IPS-20b (cell line): ENCODE measurements at regions not wholly inside any gene's neighbourhood (a gene's known extent, or its start where the extent isn't known, plus 50 kb on each side); places are given as distances from the start of the nearest gene placed in this dataset.

ENCODE experiments used
- H3K27ac ChIP-seq: one replicate; pipeline ENCODE4 v1.5.1; 2013; ENCODE audit warnings: low read length
- H3K27me3 ChIP-seq: 2 replicates; pipeline ENCODE4 v1.6.1; 2013; ENCODE audit warnings: mild to moderate bottlenecking, low read length, inconsistent platforms; ENCODE audit not compliant: insufficient read depth
- H3K36me3 ChIP-seq: 2 replicates; pipeline ENCODE4 v1.6.1; 2013; ENCODE audit warnings: low read depth, mild to moderate bottlenecking, inconsistent platforms, low read length, moderate library complexity; ENCODE audit not compliant: insufficient read depth
- H3K4me1 ChIP-seq: 2 replicates; pipeline ENCODE4 v1.6.1; 2013; ENCODE audit warnings: mild to moderate bottlenecking, control low read depth, inconsistent platforms, low read length, moderate library complexity; ENCODE audit not compliant: insufficient read depth
- H3K4me3 ChIP-seq: 2 replicates; pipeline ENCODE4 v1.5.1; 2013; ENCODE audit warnings: mild to moderate bottlenecking, low read length, inconsistent platforms
- H3K9ac ChIP-seq: 2 replicates; pipeline ENCODE4 v1.6.1; 2013; ENCODE audit warnings: low read depth, mild to moderate bottlenecking, inconsistent platforms, low read length, moderate library complexity
- H3K9me3 ChIP-seq: 2 replicates; pipeline ENCODE4 v1.6.1; 2013; ENCODE audit warnings: mild to moderate bottlenecking, low read depth, low read length, inconsistent platforms; ENCODE audit not compliant: insufficient read depth

DNA sequence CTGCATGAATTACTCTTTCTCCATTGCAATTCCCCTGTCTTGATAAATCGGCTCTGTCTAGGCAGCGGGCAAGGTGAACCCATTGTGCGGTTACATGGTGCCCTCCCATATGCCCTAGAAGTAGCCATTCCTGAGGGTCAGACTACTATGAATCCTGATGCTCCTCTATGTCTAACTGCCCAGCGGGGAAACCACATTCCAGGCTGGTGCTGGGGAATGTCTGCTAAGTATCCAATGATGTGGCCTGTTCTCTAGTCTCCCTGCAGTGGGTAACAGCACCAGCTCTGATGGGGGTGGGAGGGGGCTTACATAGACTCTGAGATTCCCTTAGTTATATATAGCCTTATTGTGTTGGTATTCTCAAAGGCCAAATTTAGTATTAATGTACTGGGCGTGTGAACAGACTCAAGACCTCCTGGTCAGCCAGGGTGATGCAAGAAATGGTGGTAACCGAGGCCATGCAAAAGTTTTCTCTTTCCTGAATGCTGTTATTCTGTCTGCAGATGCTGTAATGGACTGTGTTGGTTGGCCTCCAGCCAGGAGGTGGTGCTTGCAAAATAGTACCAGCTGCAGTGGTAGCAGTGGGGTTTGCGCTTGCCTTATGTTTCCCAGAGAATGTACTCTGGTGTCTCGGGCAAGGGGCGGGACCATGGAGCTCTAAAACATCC is 564.8 kb upstream of the SLITRK1 start:
- Histone ChIP-seq H3K27ac (no peak overlapping the region), H3K4me1 (no peaks in the 10 kb centered on the region), H3K27me3 (no peaks in the 10 kb centered on the region), H3K9me3 (no peaks in the 10 kb centered on the region), H3K9ac (no peak overlapping the region), H3K4me3 (no peak overlapping the region), H3K36me3 (no peaks in the 10 kb centered on the region)

DNA sequence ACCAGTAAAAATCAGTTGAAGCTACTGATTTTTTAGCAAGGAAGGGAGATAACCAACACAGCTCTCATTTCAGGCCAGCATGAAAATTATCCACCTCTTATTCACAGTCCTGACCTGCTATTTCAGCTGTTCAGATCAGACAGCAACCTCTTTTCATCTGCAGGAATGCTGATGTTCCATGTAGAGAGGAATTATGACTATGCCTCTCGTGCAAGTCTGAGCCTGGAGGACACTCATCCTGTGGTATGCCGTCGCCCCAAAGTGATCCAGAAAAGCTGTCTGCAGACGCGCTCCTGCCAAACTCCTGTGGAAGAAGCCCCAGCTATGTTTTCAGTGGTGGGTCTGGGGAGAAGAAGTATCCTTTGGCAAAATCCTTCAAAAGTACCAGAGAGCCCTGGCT is 563.5 kb upstream of the SLITRK1 start:
- Histone ChIP-seq H3K4me3 (no peak overlapping the region), H3K27me3 (no peaks in the 10 kb centered on the region), H3K27ac (no peak overlapping the region), H3K36me3 (no peaks in the 10 kb centered on the region), H3K4me1 (no peaks in the 10 kb centered on the region), H3K9ac (no peak overlapping the region), H3K9me3 (no peaks in the 10 kb centered on the region)

GRCh38 chr13:84443463-84443862 is 561.2 kb upstream of the SLITRK1 start:
- no peak overlapping the region for H3K9ac ChIP-seq
- H3K36me3 ChIP-seq, result no peaks in the 10 kb centered on the region
- H3K27ac ChIP-seq, result no peak overlapping the region
- no peaks in the 10 kb centered on the region for H3K4me1 ChIP-seq
- H3K4me3 ChIP-seq, result no peak overlapping the region
- H3K27me3 ChIP-seq, result no peaks in the 10 kb centered on the region
- no peaks in the 10 kb centered on the region for H3K9me3 ChIP-seq

GRCh38 chr13:84439108-84439507 is 556.8 kb upstream of the SLITRK1 start:
- Histone ChIP-seq H3K4me3 (no peak overlapping the region), H3K9me3 (no peaks in the 10 kb centered on the region), H3K9ac (no peak overlapping the region), H3K27me3 (no peaks in the 10 kb centered on the region), H3K4me1 (no peaks in the 10 kb centered on the region), H3K27ac (no peak overlapping the region), H3K36me3 (no peaks in the 10 kb centered on the region)

DNA sequence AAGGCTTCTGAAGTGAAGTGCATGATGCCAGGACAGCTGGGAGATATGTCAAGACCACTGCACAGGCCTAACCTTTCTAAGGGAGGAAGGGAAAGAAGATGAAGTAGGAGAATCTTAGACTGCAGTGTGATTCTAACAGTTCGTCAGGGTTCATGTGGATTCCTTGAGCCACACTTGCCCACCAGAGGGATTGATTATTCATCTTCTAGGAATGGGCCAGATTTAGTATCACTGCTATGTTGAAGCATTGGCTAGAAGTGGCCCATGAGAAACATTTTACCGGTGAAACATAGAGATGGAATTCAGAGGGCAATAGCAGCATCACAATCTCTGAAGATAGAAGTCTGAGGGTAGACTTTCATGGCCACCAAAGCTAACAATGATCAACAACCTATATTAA is 550.8 kb upstream of the SLITRK1 start:
- Histone ChIP-seq H3K4me1 (no peaks in the 10 kb centered on the region), H3K4me3 (no peak overlapping the region), H3K27me3 (no peaks in the 10 kb centered on the region), H3K9ac (no peak overlapping the region), H3K9me3 (no peaks in the 10 kb centered on the region), H3K36me3 (no peaks in the 10 kb centered on the region), H3K27ac (no peak overlapping the region)

GRCh38 chr13:84431646-84432045 is 549.4 kb upstream of the SLITRK1 start:
- Histone ChIP-seq H3K9me3 (no peaks in the 10 kb centered on the region), H3K27me3 (no peaks in the 10 kb centered on the region), H3K36me3 (no peaks in the 10 kb centered on the region), H3K4me1 (no peaks in the 10 kb centered on the region), H3K27ac (no peak overlapping the region), H3K4me3 (no peak overlapping the region), H3K9ac (no peak overlapping the region)

DNA sequence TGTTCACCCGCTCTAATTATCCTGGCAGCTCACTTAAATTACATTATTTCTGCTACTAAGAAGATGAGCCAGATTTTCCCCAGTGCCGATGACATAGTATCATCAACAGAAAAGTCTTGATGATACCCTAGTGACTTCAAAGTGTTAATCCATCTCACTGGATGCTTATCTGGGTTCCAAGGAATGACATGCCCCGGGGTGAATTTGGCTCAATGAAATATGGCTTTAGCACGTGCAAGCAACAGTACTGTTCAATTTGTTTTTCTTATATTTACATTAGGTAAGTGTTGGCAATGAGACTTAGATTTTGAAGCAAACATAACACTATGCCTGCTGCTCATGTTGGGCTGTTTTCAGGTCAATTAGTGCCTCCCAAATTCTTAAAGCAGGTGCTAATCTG is 548.2 kb upstream of the SLITRK1 start:
- Histone ChIP-seq H3K27me3 (no peaks in the 10 kb centered on the region), H3K9me3 (no peaks in the 10 kb centered on the region), H3K9ac (no peak overlapping the region), H3K4me1 (no peaks in the 10 kb centered on the region), H3K4me3 (no peak overlapping the region), H3K36me3 (no peaks in the 10 kb centered on the region), H3K27ac (no peak overlapping the region)

DNA sequence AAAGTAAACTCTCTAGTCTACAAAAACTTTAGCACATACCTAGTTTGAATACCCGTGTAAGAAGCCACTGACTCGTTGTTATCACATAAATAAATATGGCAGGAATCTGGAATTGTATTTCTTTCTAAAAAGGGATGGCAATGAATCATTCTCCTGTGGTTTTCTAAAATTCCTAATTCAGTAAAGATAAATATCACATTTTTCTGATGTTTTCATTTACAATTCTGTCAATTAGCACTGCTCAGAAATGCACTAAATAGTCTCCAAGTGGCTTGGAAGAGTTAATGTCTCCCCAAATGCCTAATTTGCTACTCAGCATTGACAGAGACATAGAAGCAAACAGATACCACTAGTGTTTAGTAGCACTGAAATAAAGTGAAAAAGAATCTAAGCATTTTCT is 547.7 kb upstream of the SLITRK1 start:
- no peak overlapping the region for H3K4me3 ChIP-seq
- H3K27ac ChIP-seq, result no peak overlapping the region
- H3K9me3 ChIP-seq, result no peaks in the 10 kb centered on the region
- no peak overlapping the region for H3K9ac ChIP-seq
- no peaks in the 10 kb centered on the region for H3K4me1 ChIP-seq
- H3K36me3 ChIP-seq, result no peaks in the 10 kb centered on the region
- no peaks in the 10 kb centered on the region for H3K27me3 ChIP-seq

- H3K4me3 ChIP-seq, result no peak overlapping the region
- no peaks in the 10 kb centered on the region for H3K36me3 ChIP-seq
- H3K4me1 ChIP-seq, result no peaks in the 10 kb centered on the region
- H3K27me3 ChIP-seq, result no peaks in the 10 kb centered on the region
- H3K9ac ChIP-seq, result no peak overlapping the region
- no peaks in the 10 kb centered on the region; the same call in 1 of the 2 replicates for H3K9me3 ChIP-seq
- no peak overlapping the region for H3K27ac ChIP-seq
Observed at GRCh38 chr13:84418041-84418440, 535.8 kb upstream of the SLITRK1 start.

DNA sequence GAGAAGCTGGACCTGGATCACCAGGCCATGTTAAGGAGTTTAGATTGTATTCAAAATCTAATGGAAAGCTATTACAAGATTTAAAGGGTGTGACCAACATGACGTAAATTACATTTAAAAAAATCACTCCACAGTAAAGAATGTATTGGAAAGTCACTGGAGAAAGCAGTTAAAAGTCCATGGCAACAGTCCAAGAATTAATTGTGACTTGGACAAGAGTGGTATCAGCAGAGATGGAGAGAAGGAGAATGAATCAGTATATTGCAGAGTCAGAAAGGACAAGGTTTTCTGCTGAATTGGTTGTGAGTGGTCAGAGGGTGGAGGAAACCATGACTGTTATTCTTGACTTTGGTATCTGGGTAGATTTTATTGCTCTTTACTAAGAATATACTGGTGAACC is 535.1 kb upstream of the SLITRK1 start:
- Histone ChIP-seq H3K27ac (no peak overlapping the region), H3K9ac (no peak overlapping the region), H3K4me3 (no peak overlapping the region), H3K36me3 (no peaks in the 10 kb centered on the region), H3K4me1 (no peaks in the 10 kb centered on the region), H3K9me3 (no peaks in the 10 kb centered on the region; the same call in 1 of the 2 replicates), H3K27me3 (no peaks in the 10 kb centered on the region)

- H3K27me3 ChIP-seq, result no peaks in the 10 kb centered on the region
- H3K4me3 ChIP-seq, result no peak overlapping the region
- H3K36me3 ChIP-seq, result no peaks in the 10 kb centered on the region
- no peaks in the 10 kb centered on the region for H3K9me3 ChIP-seq
- H3K27ac ChIP-seq, result no peak overlapping the region
- no peak overlapping the region for H3K9ac ChIP-seq
- no peaks in the 10 kb centered on the region for H3K4me1 ChIP-seq
Observed at GRCh38 chr13:84413016-84413415, 530.7 kb upstream of the SLITRK1 start.

DNA sequence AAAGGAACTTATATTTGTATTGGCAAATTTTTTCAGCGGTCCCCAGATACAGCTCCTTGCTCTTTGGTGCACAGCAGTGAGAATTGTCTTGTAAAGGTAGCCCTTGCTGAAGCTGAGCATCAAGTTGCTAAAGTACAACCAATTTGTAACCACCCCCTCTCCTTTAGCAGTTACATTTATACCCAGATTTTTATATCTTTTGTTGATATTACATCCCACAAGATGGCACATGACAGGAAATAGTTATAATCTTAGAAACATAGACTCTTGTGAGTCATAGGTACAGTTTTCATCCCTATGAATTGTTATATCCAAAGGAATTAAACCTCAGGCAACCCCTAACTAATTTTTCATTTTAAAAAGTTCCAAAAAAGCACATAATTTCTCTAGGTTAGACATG is 523.0 kb upstream of the SLITRK1 start:
- no peaks in the 10 kb centered on the region for H3K9me3 ChIP-seq
- H3K9ac ChIP-seq, result no peak overlapping the region
- no peaks in the 10 kb centered on the region for H3K36me3 ChIP-seq
- H3K4me1 ChIP-seq, result no peaks in the 10 kb centered on the region
- no peak overlapping the region for H3K27ac ChIP-seq
- no peak overlapping the region for H3K4me3 ChIP-seq
- H3K27me3 ChIP-seq, result no peaks in the 10 kb centered on the region
